Left cardiac atrium (tissue), 4 donors: ENCODE measurements at regions not wholly inside any gene's neighbourhood (a gene's known extent, or its start where the extent isn't known, plus 50 kb on each side); places are given as distances from the start of the nearest gene placed in this dataset.
"Not testable (repeated sequence)": the region's sequence is repeated elsewhere in the genome, so short reads cannot be mapped to it uniquely, and the experiment has no call there.

ENCODE experiments used
- ATAC-seq, 2 donors: fragments of 200-7000 bp; cut with Tn5 transposase; one replicate each; pipeline ENCODE4 v1.9.1; 2020; ENCODE audit warnings: mild to moderate bottlenecking in 2 of 2, moderate library complexity in 2 of 2
- DNase-seq: peaks from one replicate; pipeline ENCODE4 v3.0.0-alpha.2; 2020
- intact Hi-C, 2 donors: fragments of 100-400 bp; cut with DNase I; formaldehyde crosslinking; loops; one replicate each; pipeline versions ENCODE4 v1.14.1 to v1.15.1; 2022 to 2023
- donor health status: DM: no; HTN: yes; CAD: no.
- donor health status: DM: no; HTN: yes; CAD: no; lungs with severe emphysema.
- donor health status: DM: yes; HTN: yes; CAD: no.
- donor health status: Dilated cardiomyopathy.

DNA sequence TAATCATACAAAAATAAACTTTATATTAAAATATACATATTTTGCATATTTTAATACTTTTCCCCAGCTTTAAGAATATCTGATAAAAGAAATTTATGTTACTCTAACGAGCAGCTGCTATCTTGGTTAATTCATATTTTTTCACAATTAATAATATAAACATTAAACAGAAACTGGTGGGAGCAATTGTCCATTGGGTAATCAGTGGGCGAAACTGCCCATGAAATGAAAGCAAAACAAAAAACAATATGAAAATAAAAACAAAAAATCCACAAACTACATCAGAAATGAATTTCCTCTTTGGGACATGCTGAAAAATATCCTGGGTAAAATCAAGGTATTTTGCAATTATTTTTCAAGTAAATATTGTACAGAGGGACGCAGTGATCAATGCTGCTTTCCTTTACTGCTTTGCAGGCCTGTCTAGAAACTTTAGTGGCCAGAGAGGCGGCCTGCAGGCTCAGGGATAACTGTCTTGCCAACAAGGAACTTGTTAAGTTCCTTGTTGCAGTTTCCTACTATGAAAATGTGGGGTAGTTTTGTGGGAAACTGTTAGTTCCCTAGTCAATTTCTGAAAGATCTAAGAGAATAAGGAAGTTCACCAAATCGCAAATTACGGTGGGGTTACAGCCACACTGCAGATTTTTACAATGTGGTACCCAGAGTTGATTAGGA lies 309.0 kb upstream of the PLGLB2 start:
- intact Hi-C loops, DNase-seq, ATAC-seq: not testable (repeated sequence)

DNA sequence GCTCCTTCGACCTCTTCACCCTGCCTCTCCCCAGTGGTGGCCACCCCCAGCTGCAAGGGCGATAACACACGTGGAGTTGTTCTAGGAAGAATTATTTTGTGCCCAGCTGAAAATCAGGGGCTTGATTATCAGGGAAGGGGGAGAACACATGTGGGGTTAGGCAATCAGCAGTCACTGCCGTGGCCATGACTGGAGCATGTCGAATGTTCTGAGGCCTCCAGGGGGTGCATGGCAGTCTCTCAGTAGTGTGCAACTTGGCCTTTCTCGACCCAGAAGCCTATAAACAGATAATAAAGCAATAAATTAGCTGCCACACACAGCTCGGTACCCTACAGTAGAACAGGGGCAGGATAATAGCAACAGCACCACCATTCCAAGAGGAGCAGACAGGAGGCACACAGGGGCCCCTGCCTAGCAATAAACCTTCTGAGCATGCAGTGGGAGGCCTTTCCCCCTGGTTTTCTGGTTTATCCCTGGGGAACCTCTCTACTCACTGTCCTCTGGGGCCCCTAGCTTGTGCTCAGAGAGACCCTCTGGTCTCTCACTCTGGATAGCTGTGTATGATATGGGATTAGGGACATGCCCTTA lies 308.2 kb upstream of the PLGLB2 start:
- intact Hi-C loops, ATAC-seq, DNase-seq: not testable (repeated sequence)

DNA sequence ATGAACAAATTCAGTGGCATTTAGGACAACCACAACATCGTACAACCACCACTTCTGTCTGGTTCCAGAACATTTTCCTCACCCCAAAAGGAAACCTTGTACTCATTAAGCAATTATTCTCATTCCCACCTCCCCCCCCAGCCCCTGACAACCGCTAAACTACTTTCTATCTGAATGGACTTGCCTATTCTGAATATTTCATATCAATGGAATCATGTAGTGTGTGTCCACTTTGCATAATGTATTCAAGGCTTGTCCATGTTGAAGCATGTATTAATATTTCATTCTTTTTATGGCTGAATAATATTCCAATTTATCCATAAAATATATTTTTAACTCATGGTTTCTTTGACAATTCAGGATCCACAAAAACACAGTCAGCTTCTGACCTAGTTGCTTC lies 307.2 kb upstream of the PLGLB2 start:
- DNase-seq, intact Hi-C loops: not testable (repeated sequence)

DNA sequence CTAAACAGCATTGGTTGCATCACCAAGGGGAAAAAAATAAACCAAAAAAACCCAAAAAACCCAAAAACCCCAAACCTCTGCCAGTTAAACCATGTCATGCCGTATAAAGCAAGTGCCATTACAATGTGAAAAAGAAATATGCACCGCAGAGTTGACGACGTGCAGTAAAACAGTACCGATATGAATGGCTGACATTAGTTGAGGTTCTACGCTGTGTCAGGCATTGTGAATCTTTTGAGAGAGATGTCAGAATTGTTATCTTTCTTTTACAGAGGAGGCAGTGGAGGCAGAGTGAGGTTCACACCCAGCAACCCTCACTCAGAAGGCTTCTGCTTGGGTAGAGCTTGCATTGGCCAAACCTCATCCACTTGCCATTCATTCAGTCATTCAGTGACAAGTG lies 306.5 kb upstream of the PLGLB2 start:
- ATAC-seq, DNase-seq, intact Hi-C loops: not testable (repeated sequence)

More for the DNA sequence above, 307.2 kb upstream of the PLGLB2 start:
- not testable (repeated sequence) for ATAC-seq

DNA sequence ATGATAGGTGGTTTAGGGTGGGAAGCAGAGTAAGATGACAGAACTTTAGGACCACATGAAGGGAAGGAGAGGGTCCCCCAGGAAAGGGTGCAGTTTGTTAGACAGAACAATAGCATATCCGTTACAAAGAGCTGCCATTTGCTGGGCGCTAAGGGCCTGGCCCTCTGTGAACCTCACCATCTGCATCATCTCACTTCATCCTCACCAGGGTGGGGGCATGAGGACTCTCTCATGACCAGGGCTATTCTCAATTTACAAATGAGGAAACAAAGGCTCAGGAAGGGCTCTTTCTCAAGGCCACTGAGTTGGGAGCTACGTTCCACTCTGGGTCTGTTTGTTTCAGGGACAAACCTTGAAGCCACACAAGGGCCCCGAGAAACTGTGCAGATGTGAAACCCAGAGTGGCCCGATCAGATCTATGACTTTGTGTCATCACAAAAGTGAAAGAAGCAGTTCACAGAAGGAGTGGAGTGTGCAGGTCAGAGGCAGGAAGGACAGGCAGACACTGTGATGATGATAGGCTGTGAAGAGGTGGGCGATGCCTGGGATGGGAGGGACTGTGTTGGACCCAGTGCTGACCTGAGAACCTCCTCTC lies 304.8 kb upstream of the PLGLB2 start:
- ATAC-seq, DNase-seq, intact Hi-C loops: not testable (repeated sequence)

DNA sequence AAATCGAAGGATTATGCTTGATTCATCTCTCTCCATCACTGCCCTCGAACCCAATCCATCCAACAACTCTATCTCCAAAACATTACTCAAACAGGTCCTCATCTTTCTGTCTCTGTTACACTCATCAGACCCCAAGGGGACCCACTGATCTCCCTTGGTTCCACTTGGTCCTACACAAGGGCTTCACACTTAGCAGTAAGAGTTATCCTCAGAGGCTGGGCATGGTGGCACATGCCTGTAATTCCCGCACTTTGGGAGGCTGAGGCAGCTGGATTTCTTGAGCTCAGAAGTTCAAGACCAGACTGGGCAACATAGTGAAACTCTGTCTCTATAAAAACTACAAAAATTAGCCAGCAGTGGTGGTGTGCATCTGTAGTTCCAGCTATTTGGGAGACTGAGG lies 302.9 kb upstream of the PLGLB2 start:
- ATAC-seq, intact Hi-C loops, DNase-seq: not testable (repeated sequence)

DNA sequence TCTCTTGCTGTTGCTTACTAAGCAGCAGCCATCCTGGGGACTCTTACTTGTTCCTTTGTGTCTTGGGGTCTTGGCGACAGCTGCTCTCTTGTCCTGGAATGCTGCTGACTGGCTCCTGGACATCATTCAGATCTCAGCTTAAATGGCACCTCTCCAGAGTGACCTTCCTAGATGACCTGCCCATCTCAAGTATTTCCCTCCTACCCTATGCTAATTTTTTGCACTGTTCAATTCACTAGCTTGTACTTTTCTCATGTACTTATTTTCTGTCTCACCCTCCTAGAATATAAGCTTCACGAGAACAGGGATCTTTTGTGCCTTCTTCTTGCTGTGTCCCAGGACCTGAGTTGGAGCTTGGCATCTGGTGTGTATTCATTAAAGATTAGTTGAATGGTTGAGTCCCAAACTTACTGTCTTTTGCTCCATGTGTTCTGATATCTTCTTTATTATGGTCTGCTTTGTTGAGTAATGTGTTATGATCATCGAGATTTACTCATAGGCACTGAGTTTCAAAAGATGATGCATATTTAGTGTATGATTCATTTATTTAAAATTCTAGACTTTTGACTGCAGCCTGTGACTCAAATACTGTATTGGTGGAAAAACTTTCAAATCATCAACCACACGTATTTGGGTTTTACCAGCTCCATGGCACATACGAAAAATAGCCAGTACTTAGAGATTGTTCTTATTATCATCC lies 302.1 kb upstream of the PLGLB2 start:
- intact Hi-C loops, DNase-seq: not testable (repeated sequence)
- peak in 1 of 2 donors; percentile 79 for ATAC-seq

DNA sequence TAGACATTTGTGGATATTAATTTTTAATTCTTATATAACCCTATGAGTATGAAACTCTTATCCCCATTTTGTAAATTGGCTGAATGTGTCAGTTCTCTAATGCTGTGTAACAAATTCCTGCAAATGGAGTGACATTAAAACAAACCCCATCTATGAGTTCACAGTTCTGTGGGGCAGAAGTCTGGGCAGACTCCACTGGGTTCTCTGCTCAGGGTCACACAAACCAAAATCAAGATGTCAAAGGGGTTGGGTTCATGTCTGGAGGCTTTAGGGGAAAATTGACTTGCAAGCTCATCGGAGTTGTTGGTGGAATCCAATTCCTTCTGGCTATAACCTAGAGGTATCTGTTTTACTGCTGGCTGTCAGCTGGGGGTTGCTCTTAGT lies 301.6 kb upstream of the PLGLB2 start:
- intact Hi-C loops, DNase-seq: not testable (repeated sequence)
- ATAC-seq = peak in 1 of 2 donors; percentile 30

DNA sequence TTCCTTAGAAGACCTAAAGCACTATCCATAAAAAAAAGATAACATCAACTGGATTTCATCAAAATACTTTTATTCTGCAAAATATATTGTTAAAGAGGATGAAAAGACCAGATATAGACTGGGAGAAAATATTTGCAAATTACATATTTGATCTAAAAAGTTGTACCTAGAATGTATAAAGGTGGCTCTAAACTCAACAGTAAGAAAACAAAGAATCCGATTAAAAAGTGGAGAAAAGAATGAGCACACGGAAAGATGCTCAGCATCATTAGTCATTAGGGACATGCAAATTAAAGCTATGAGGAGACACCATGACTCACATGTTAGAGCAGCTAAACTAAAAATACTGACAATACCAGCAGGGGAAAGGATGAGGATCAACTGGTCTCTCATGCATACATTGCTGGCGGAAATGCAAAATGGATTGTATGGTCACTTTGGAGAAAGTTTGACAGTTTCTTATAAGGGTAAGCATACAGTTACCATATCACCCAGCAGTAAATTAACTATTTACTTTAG lies 298.4 kb upstream of the PLGLB2 start:
- ATAC-seq, DNase-seq, intact Hi-C loops: not testable (repeated sequence)

DNA sequence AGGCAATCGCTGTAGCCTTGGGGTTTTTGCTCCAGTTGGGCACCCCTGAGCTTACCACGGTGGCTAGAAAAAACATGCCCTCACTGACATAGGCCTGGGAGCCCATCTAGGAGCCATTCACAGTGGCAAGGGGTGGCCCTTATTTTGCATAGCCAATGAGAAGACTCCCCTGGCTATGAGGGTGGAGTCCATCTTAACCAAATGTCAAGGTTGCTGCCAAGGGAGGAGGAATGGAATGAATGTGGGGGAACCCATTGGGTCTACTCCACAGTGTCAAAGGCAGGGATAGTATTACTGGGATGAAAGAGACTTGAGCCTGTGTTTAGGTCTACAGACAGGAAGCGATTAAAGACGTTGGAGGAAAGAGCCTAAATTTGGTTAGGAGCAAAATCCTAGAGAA lies 295.7 kb upstream of the PLGLB2 start:
- intact Hi-C loops, DNase-seq, ATAC-seq: not testable (repeated sequence)

DNA sequence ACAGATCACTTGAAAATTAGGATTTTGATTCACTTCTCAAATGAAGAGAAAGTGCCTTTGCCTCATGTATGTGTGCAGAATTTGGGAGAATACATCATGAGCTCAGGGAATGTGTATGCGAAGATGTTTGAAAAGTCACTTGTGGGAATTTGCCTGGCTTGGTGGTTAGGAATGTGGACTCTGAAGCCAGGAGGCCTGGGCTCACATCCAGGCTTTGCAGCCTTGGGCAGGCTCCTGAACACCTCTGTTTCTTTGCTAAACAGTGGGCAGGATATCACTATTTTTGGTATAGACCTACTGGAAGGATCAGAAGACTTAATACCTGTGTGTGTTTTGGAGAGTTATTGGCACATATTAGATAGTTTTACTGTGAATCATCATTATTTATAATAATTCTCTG lies 295.0 kb upstream of the PLGLB2 start:
- intact Hi-C loops, ATAC-seq, DNase-seq: not testable (repeated sequence)

DNA sequence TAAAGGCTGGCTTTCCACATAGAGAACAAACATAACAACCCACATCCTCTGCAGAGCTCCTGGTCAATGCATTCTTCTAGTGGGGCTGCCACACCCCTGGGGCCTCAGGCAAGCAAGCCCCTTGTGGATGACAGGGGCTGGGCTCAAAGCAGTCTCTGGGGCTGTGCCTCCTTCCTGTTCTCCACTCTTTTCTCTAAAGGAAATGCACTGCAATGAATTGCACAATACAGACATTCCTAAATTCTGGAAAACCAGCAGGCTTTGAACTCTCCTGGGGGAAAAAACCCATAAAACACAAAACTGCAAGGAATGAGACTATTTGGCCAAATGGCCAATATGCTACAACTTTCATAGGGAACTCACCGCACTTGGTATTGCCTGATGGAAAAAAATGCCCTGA lies 293.9 kb upstream of the PLGLB2 start:
- not testable (repeated sequence) for DNase-seq

DNA sequence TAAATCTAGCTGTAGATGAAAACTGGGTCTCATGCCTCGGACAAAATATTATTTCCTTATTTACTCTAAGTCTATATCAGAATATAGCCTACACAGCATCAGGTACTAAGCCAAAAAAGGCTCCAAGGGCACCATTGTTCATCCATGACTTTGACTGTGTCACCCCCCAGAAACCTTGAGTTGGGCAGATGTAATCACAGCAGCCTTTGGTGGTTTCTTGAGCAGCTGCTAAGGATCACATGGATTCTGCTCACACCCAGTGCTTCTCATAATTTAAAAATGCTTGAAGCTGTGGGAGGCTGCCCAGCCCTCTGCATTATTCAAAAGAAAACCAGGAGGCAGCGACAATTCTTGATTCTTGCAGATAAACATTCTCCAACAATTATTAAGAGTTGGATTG lies 293.5 kb upstream of the PLGLB2 start:
- DNase-seq, ATAC-seq, intact Hi-C loops: not testable (repeated sequence)

More for the DNA sequence above, 293.9 kb upstream of the PLGLB2 start:
- peak; percentile 10 for ATAC-seq
- intact Hi-C loops = not testable (repeated sequence)

DNA sequence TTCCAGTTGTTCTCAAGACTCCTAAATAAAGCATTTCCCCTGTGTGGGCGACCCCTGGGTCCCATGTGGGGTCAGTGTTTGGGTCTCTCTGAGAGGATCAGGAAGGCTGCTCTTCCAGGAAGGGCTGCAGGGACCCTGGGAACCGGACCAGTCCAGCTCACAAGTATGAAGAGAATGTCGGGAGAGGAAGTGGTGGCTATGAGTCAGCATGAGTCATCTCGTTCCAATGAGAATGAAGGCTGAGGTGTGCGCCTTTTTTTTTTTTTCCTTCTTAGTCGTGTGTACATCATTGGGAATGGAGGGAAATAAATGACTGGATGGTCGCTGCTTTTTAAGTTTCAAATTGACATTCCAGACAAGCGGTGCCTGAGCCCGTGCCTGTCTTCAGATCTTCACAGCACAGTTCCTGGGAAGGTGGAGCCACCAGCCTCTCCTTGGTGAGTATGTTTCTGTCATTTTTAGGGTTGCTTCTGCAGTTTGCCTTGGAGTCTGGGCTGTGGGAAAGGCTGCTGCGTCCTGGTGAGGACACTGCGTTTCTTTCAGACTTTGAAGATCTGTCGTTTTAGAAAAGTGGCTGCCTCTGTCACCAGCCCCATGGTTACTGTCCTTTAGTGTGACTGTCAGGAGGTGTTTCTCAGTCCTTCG lies 292.6 kb upstream of the PLGLB2 start:
- DNase-seq, intact Hi-C loops: not testable (repeated sequence)
- ATAC-seq = peak; percentile 86 to 88

DNA sequence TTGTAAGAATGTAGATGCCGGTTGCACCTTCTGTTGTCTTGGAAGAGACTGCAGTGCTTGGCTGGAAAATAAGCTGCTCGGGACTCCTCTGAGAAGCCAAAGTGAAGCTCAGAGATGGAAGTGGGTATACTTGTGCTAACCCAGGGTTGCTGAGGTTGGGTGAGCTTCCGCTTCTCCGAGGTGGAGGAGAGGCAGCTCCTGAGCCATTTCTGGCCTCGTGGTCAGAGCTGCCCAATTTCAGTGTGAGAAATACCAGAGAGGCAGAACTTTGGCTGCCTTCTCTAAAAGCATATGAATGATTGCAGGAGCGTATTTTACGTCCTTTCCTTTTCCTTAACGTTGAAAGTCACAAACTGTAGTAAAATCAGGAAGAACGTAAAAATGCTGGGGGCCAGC lies 292.0 kb upstream of the PLGLB2 start:
- intact Hi-C loops, DNase-seq: not testable (repeated sequence)
- peak; percentile 52 to 53 for ATAC-seq

DNA sequence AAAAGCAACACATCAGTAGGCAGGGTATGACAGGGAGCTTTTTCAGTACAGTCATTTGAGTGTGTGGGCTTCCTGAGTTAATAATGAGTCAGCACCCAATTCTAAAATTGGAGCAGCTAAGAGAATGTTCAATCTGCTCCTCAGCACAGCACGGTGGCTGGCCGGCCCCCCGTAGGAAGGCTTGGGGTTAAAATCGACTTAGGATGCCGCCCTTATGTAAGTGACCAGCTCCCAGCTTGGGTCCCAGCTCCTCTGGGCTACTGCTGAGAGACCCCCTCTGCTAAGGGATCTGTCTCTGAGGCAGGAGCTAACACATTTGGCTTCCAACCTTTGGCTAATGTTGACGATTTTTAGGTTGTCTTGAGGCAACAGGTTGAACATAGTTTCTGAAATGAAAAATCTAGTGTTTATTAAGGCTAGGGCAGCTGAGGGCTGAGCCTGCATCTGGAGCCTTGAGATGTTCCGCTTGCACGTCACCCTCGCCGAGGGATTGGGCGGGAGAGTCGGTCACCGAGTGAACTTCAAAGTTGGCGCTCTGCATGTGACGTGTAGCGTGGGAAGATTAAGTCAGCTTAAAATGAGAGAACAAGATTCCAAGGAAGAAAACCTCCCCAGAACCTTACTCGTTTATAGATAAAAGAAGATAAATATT lies 291.3 kb upstream of the PLGLB2 start:
- DNase-seq, intact Hi-C loops: not testable (repeated sequence)
- peak; percentile 20 to 48 for ATAC-seq

DNA sequence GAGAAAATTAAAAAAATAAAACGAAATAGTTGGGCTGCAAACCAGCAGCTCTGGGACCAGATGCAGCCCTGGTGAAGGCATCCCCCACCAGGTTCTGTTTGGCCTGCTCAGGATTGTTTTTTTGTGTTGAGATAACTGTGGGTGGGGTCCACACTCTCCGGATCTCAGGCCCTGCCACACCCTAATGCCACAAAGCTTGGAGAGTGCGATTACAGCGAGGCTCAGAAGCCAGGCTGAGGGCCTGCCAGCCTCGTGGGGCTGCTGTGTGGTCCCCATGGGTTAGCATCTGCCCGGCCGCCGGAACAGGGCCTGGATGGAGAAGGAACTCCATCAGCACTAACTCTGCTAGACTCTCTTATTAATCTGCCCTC lies 290.8 kb upstream of the PLGLB2 start:
- ATAC-seq = peak in 1 of 2 donors; percentile 6
- DNase-seq, intact Hi-C loops: not testable (repeated sequence)

DNA sequence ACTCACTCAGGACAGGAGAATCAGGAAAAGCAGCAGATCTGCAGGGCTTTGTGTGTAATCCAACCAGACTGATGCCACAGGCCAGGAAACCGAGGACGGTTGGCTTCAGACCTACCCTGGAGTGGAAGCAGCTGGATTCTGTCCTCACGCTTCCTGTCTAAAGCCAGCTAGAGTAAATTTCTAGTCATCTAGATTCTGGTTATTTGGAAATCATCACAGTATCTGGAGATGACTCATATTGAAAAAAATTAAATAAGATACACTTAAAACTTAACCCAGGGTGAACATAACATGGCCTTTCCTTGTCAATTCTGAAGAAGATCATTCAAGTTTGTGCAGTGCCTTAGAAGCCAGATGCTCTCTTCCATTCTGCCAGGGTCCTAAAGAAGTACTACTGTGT lies 288.9 kb upstream of the PLGLB2 start:
- peak; percentile 16 to 35 for ATAC-seq

More for the DNA sequence above, 288.9 kb upstream of the PLGLB2 start:
- DNase-seq, intact Hi-C loops: not testable (repeated sequence)
